ENCODE measurements at regions not wholly inside any gene's neighbourhood (a gene's known extent, or its start where the extent isn't known, plus 50 kb on each side); places are given as distances from the start of the nearest gene placed in this dataset.
"Not testable (repeated sequence)": the region's sequence is repeated elsewhere in the genome, so short reads cannot be mapped to it uniquely, and the experiment has no call there.

DNA sequence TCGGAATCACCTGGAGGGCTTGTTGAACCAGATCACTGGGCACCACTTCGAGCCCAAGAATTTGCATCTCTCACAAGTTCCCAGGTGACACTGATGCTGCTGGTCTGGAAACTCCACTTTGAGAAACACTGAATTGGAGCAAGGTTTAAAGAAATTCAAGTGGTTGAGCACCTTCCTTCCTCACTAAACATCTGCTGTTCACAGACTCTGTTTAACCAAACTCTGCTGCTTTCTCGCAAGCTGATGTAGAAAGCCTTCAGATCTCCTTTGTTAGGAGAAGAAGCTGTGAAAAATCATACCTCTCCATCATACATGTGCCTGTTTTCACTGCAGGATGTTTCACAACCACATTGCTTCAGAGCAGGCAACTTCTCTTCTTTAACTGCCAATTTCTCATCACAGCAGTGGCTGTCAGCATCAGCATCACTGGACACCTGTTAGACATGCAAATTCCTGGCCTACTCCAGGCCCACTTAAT lies 87.5 kb upstream of the TOP1 start:
- DNase-seq, result no peak

DNA sequence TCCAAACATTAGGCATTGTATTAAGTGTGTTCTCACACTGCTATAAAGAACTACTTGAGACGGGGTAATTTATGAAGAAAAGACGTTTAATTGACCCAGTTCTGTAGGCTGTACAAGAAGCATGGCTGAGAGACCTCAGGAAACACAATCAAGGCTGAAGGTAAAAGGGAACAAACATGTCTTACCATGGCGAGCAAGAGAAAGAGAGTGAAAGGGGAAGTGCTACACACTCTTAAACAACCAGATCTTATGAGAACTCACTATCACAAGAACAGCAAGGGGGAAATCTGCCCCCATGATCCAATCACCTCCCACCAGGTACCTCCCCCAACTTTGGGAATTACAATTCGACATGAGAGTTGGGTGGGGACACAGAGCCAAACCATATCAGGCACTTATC lies 86.6 kb upstream of the TOP1 start:
- no peak for DNase-seq

DNA sequence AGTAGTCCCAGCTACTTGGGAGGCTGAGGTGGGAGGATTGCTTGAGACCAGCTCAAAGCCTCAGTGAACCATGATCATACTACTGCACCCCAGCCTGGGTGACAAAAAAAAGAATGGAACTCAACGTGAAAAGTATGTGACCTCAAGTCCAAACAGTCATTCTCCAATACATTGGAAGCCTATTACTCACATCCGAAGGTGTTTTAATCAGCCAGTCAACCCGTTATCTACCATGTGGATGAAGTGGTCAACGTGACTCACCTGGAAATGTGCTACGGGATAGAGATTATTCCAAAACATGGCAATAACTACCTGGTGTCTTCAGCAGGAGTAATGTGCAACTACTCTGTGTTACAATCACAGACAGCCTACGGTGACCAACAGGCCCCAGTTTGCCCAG lies 85.8 kb upstream of the TOP1 start:
- DNase-seq, result no peak

DNA sequence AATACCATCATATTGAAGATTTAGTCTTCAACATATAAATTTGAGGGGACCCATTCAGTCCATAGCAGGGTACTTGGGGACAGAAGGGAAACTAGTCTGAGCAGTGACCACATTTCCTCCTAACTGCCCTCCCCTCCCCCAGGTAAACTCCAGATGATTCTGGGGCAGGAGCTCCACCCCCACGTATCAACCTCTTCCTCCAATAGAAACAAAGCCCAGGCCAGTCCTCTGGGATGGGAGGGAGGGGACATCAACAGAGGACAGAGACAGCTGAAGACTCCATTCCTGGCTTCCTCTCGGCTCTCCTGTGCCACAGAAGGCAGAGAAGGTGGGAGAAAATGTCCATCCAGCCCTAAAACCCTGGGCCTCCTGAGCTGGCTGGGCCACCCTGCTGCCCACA lies 85.0 kb upstream of the TOP1 start:
- no peak for DNase-seq

DNA sequence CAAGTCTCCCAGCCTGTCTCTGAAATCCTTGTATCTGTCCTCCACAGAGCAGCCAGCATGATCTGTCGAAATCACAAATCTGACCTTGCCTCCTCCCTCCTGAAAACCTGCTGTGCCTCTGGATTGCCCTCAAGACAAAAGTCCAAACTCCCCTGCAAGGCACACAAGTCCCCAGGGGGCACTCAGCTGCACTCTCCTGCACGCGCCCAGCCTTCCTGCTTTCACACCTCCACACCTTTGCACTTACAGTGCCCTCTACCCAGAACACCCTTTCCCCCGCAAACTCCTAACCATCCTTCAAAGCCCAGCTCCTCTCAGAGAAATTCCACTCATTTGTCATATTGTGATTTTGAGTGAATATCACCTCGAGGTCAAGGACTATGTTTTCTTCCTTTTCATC lies 83.4 kb upstream of the TOP1 start:
- DNase-seq, result no peak

DNA sequence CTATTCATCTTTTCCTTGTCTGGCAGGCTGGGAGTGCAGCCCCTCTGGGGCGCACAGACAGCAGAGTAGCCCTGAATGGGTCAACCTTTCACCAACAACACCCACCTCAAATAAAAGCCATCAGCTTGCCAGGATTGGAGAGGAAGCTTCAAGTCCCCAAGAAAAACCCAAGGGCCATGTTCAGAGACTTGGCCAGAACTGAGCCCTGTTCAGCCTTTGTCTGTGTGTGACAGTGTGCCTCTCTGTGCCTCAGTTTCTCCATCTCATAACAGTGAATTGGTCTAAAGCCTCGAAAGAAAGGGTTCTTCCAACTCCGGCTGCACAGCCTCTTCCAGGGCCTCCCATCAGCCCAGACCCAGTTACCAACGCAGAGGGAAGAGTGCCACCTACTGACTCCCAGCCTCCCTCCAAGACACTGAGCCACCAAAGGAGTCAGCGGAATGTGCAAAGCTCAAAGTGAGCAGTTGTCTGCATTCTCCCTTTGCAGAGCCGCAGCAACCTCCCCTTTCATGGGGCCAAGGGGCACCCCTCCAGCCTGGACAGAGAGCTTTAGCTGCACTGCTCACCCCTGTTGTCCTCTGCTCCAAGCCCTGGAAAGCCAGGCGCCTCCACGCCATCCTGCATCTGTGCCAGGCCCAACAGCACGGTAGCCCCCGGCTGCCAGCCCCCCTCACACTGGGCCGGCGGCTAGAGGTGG lies 82.7 kb upstream of the TOP1 start:
- DNase-seq, result peak; percentile 69

DNA sequence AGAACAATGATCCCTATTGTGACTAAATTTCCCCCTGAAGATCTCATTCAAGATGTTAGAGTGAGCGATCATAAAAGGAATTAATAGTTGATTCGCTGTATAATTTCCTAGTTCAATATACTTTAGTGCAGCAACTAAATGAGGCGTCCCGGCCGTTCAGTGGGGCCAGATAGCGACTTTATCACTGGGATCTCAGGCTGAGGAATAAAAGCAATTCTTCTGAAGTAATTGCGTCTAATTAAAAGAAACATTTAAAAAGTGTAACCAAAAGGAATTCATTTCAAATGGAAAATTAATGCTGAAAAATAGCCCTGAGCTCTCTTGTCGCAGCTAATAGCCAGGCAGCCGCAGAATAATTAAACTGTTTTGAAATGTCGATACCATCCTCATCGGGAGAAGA lies 82.2 kb upstream of the TOP1 start:
- DNase-seq, result no peak

DNA sequence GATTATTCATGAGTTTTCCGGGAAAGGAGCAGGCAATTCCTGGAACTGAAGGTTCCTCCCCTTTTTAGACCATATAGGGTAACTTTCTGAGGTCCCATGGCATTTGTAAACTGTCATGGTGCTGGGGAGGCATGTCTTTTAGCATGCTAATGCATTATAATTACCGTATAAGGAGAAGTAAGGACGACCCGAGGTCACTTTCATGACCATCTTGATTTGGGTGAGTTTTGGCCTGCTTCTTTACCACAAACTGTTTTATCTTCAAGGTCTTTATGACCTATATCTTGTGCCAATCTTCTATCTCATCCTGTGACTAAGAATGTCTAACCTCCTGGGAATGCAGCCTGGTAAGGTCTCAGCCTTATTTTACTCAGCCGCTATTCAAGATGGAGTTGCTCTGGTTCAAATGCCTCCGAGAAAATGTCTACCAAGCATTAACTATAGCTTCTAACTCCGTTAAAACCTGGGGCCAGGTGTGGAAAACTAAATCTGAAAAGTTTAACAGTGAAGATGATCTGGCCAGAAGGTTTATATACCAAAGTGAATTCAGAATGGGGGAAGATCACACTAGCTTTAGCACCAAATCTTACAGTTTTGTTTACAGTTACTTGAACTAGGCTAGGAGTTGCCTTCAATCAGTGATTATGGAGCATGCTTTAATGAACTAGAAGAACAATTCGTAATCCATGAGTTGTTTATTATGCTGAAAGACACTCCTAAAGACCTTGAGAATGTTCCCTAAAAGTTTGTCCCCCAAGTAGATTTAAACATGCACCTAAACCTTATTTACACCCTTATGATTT lies 80.0 kb upstream of the TOP1 start:
- no peak for DNase-seq

DNA sequence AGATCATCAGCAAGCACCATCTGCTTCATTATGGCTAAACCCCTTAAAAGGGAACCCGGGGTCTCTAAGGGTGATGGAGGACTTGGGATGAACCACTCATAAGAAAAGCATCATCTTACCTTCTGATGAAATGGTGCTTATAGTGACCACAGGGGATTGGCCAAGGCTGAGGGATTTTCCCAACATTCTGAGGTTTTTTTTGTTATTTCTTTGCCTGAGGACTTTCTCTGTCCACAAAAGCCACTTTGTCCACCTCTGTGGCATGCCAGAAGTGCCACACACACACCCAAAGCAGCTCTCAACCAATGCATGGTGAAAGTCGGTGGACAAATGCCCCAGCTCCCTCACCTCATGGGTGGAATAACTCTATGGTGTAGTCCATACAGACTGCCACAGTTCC lies 79.3 kb upstream of the TOP1 start:
- no peak for DNase-seq

DNA sequence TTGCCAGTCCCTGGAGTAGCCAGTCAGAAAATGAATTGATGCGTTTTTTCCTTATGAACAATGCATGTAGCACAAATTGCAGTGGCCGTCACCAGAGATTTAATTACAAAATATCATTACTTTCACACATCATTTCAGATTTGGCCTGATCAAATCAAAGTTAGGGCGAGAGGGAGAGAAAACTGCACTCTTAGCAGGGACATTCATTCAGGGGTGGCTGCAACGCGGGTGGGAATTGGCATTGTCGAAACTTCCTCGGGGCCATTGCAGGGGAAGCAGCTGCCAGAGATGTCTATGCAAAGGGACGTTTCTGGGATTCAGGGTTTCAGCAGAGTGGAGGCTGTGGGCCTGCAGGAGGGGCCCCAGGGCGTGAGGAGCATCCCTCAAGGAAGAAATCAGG lies 76.5 kb upstream of the TOP1 start:
- DNase-seq, result no peak

DNA sequence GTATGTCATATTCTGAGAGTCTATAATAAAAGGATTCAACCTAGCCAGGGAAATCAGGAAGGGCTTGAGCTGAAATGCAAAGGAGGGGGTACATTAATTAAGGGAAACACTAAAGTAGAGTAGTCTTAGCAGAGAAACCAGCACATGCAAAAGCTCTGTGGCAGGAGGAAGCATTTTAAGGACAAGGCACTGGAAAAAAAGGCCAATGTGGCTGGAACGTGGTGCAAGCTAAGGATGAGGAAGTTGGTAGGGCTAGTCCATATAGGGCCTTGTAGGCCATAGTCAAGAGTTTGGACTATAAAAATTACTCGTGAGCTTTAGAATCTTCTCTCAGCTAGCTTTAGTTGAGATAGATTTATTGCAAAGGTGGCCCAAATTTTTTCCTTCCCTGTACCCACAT lies 75.2 kb upstream of the TOP1 start:
- DNase-seq, result no peak

DNA sequence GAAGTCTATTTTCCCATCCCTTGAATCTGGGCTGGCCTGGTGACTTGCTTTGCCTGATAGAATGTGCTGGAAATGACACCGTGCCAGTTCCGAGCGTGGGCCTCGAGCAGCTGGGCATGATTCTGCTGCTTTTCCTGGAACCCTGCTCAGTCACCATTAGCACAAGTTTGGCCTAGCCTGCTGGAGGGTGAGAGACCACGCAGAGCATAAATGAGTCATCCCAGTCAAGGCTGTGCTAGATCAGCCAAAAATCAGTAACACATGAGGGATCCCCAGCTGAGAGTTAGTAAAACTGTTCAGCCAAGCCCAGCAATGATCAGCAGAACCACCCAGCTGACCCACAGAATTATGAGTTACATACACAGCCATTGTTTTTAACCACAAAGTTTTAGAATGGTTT lies 74.8 kb upstream of the TOP1 start:
- no peak for DNase-seq

DNA sequence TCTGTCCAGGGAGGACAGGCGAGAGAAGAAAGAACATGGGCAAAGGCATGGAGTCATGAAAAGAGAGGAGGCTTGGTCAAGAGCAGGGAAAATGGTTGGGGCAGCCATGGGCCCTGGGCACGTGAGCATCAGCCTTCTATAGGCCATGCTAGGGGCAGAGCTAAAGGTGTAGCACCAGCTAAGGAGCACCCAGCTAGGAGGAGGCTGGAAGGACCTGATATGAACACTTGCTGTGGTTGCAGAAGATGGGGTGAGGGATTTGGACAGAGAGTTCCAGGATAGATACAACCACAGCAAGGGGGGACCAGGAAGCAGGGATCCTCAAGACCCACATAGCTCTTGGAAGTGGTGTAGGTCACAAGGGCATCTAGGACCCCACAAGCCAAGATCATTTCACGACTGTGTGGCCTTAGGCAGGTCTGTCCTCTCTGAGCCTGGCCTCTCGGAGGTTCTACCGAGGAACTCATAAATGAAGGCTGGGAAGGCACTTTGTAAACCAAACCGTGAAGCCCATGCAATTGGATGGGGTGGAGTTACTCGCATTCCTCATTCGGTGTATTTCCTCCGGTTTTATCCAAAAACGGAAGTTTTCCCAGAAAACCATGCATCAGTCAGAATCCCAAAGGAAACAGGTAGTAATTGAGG lies 74.0 kb upstream of the TOP1 start:
- DNase-seq, result no peak

DNA sequence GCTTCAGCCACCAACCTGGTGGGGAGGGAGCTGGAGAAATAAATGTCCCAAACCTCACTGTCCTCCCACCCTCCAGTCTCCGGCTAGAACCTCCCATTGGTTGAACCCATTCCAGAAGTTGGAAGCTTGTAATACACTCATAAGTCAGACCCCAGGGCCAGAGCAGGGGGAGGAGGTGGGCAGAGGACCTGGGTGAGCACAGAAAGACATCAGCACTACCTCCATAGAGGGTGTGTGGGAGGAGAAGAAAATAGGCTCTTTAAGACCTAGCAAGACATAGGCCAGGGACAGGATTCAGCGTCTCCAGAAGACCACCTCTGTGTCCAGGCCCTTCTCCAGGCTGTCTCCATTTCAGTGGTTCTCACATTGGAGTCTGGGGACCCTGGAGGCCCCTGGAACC lies 73.3 kb upstream of the TOP1 start:
- no peak for DNase-seq

DNA sequence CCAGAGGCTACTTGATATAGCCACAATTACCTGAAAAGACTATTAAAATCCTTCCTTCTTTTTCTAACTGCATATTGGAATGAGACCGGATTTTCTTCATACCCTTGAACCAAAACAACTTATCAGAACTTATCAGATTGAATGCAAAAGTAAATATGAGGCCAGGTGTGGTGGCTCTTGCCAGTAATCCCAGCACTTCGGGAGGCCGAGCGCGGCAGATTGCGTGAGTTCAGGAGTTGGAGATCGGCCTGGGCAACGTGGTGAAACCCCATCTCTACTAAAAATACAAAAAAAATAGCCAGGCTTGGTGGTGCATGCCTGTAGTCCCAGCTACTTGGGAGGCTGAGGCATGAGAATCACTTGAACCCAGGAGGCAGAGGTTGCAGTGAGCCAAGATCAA lies 72.8 kb upstream of the TOP1 start:
- not testable (repeated sequence) for DNase-seq

DNA sequence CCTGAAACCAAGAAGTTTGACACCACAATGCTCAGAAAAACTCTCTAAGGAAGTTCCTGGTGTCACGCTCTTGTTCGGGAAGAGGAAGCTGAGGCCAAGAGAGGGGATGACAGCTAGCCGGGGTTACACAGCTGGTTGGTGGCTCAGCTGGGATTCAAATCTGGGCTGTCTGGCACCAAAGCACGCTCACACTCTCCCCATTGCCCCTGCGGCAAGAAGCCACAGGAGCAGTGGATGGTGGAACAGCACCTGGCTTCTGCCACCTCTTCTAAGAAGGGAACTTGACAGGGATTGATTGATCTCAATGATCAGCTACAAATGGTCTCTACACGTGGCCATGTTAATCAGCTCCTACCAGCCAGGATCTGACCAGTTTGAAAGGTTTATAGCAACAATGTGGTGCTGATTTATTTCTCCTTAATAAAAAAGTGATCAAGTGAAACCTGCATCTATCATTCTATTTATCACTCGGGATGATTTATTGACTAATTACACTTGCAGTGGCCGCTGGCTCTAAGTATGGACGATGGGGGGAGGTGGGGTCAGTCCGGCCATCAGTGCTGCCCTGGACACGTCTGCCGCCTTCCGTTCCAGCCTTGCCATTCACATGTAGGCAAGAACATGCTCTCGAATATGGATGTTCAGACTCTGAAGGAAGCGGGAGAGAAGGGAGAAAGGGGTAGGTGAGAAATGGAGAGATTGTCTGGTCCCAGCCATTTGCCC lies 71.9 kb upstream of the TOP1 start:
- no peak for DNase-seq

DNA sequence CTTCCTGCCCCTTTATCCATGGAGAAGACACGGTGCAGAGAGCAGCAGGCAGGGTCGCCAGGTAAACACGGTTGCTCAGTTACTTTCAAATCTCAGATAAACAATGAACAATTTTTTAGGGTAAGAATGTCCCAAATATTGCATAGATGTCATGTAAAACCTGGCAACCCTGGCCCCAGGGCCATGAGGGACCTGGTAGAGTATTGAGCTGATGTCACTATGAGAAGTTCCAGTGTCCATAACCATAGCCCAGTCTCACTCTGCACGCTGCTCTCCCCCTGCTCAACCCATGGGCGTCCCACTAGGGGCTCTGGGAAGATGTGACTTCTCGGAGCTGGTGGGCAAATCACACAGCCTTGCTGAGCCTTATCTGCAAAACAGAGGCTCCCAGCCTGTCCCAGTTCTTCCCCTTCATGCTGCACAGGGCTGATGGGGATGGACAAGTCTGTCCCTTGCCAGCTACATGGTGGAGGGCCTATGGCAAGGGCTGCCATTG lies 71.3 kb upstream of the TOP1 start:
- no peak for DNase-seq

DNA sequence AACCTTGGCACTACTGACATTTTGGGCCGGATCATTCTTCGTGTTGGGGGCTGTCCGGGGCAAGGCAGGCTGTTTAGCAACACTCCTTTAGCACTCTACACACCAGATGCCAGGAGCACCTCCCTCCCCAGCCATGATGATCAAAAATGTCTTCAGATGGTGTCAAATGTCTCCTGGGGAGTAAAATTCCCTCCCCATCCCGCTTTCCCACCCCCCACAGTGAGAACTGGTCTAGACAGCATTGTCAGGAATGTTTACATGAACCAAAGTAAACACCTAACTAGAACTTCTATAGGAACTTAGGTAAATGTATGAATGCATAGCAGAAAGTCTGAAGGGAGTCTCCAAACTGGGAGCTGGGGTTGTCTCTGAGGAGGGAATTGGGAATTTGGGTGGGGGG lies 70.0 kb upstream of the TOP1 start:
- no peak for DNase-seq

DNA sequence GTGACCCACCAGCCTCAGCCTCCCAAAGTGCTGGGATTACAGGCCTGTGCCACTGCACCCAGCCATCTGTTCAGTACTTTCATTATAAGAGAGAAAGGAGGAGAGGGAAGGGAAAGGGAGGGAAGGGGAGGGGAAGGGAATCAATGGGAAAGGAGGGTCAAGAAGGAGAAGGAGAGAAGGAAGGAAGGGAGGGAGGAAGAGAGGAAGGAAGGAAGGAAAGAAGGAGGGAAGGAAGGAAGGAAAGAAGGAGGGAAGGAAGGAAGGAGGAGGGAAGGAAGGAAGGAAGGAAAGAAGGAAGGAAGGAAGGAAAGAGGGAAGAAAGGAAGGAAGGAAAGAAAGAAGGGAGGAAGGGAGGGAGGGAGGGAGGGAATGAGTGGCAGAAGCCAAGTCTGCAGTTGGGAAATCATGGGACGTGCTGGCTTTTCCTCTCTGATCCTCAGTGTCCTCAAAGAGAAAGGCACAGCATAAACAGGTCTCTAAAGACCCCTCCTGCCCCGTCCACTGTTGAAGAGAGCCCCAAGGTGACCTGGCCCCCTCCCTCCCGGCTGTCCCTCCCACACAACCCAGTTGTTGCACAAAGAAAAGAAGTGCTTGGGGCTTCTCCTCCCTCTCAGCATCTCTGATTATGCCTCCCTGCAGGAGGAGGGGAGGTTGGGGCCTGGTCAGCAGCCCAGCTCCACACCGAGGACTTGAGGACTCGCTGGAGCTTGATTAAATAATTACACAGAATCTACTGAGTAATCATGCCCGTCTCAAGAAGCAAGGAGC lies 69.1 kb upstream of the TOP1 start:
- peak; percentile 16 for DNase-seq

DNA sequence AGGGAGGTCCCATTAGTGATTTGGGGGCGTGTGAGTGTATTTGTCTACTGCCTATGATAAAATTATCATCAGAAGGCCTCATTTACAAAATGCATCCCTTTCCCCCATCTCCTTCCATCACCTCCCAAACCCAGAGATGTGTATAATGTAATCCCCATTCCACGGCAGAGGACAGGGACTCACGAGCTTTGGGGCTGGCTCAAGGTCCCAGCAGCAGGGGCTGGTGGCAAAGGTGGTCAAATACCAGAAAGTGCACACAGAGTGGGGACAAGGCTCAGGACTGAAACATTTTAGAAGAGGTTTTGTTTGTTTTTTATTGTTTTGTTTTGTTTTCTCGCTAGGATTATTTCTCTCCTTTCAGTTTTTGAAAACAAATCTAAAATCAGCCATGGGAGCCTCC lies 68.5 kb upstream of the TOP1 start:
- DNase-seq, result no peak

DNA sequence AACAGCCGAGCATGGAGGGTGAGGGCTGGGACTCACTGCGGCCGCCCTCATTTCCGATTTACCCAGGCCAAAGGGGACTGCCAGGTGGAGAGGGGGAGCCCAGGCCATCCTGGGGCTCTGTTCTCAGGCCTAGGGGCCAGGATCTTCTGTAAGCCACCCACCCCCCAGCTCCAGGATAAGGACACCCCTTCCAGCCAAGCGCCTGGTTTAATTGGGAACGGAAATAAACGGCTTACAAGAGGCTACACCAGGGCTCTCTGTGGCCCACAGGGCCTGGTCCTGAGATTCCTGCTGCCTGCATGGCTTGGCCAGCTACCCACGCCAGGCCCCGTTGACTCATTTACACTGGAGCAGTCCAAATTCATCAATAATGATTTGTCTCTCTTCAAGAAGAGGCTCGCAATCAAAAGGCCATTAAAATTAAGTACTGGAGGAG lies 68.1 kb upstream of the TOP1 start:
- DNase-seq, result no peak

DNA sequence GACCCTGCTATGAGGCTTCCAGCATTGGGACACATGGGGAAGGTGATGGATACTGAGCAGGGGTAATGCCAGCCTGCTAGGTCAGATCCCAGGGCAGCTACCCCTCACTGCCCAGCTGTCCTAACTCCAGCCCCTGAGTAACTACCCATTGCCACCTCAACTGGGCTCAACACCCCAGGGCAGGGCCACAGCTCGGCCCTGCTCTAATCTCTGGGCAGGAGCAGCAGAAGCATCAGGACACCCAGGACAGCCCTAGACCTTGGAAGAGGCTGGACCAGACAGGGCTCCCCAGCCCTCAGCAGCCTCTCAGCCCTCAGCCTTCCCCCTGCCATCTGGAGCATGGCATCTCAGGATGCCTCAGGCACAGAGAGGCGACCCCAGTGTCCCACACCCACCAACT lies 67.4 kb upstream of the TOP1 start:
- DNase-seq, result no peak
